ENCODE measurements at regions not wholly inside any gene's neighbourhood (a gene's known extent, or its start where the extent isn't known, plus 50 kb on each side); places are given as distances from the start of the nearest gene placed in this dataset.
"Not testable (repeated sequence)": the region's sequence is repeated elsewhere in the genome, so short reads cannot be mapped to it uniquely, and the experiment has no call there.

- no peak overlapping the region for H3K4me3 ChIP-seq (replicated peaks in 1 of 2; ENCODE audit: low read depth in 2 of 2, low read length in 2 of 2)
- no peak for TF ChIP-seq CTCF (IDR thresholded peaks at IDR 0.05; ENCODE audit: low read depth, low read length)
- no peak for DNase-seq (ENCODE audit: low read depth in 2 of 2)
These were observed 190.3 kb upstream of the FAM241A start for GRCh38 chr4:111955001-111955400.

- H3K4me3 ChIP-seq (replicated peaks in 1 of 2; ENCODE audit: low read depth in 2 of 2, low read length in 2 of 2): no peak overlapping the region
- no peak for DNase-seq (ENCODE audit: low read depth in 2 of 2)
- TF ChIP-seq CTCF (IDR thresholded peaks at IDR 0.05; ENCODE audit: low read depth, low read length): no peak
These were observed 188.1 kb upstream of the FAM241A start for GRCh38 chr4:111957116-111957515.

- no peak overlapping the region for H3K4me3 ChIP-seq (replicated peaks in 1 of 2; ENCODE audit: low read depth in 2 of 2, low read length in 2 of 2)
- DNase-seq (ENCODE audit: low read depth in 2 of 2): no peak
- TF ChIP-seq CTCF (IDR thresholded peaks at IDR 0.05; ENCODE audit: low read depth, low read length): no peak
These were observed 187.3 kb upstream of the FAM241A start for GRCh38 chr4:111957997-111958396.

- peak; percentile 21 to 48 for DNase-seq (ENCODE audit: low read depth in 2 of 2)
- TF ChIP-seq CTCF (IDR thresholded peaks at IDR 0.05; ENCODE audit: low read depth, low read length): no peak
- no peak overlapping the region for H3K4me3 ChIP-seq (replicated peaks in 1 of 2; ENCODE audit: low read depth in 2 of 2, low read length in 2 of 2)
These were observed 186.0 kb upstream of the FAM241A start for GRCh38 chr4:111959222-111959621.

GRCh38 chr4:111960241-111960667 is 185.0 kb upstream of the FAM241A start:
- H3K4me3 ChIP-seq (replicated peaks in 1 of 2; ENCODE audit: low read depth in 2 of 2, low read length in 2 of 2): no peak overlapping the region
- TF ChIP-seq CTCF (IDR thresholded peaks at IDR 0.05; ENCODE audit: low read depth, low read length): no peak
- peak in 1 of 2 donors; percentile 16 for DNase-seq (ENCODE audit: low read depth in 2 of 2)

GRCh38 chr4:111961026-111961425 is 184.2 kb upstream of the FAM241A start:
- H3K4me3 ChIP-seq (replicated peaks in 1 of 2; ENCODE audit: low read depth in 2 of 2, low read length in 2 of 2); DNase-seq (ENCODE audit: low read depth in 2 of 2): not testable (repeated sequence)

- TF ChIP-seq CTCF (IDR thresholded peaks at IDR 0.05; ENCODE audit: low read depth, low read length): no peak
- peak in 1 of 2 donors; percentile 15 for DNase-seq (ENCODE audit: low read depth in 2 of 2)
- H3K4me3 ChIP-seq (replicated peaks in 1 of 2; ENCODE audit: low read depth in 2 of 2, low read length in 2 of 2): no peak overlapping the region
These were observed 183.4 kb upstream of the FAM241A start for GRCh38 chr4:111961809-111962208.
